ENCODE measurements at regions not wholly inside any gene's neighbourhood (a gene's known extent, or its start where the extent isn't known, plus 50 kb on each side); places are given as distances from the start of the nearest gene placed in this dataset.

GRCh38 chrX:150099316-150099715 lies 161.0 kb upstream of the EOLA2 start:
- H3K27me3 ChIP-seq (ENCODE audit: control insufficient read depth in 2 of 2, insufficient read depth in 2 of 2, low read length in 2 of 2), result no peaks in the 10 kb centered on the region
- POLR2A ChIA-PET, result no interaction called here
- TF ChIP-seq DMBX1 (CRISPR knock-in tag; IDR thresholded peaks at IDR 0.05; ENCODE audit: borderline replicate concordance) (no peak), MCM3 (IDR thresholded peaks at IDR 0.05) (no peak), ZBTB33 (CRISPR knock-in tag; IDR thresholded peaks at IDR 0.05) (no peak), ATF7 (IDR thresholded peaks at IDR 0.05) (no peak), NCOR1 (IDR thresholded peaks at IDR 0.05) (no peak), CCAR2 (IDR thresholded peaks at IDR 0.05; ENCODE audit: low read depth, low read length) (no peak), ILK (tag; IDR thresholded peaks at IDR 0.05; ENCODE audit: borderline replicate concordance, low read depth) (no peak), ZNF717 (CRISPR knock-in tag; IDR thresholded peaks at IDR 0.05) (no peak), TSC22D4 (tag; IDR thresholded peaks at IDR 0.05) (no peak), ZNF785 (CRISPR knock-in tag; IDR thresholded peaks at IDR 0.05) (no peak), CHD2 (IDR thresholded peaks at IDR 0.05; ENCODE audit: low read depth, low read length) (no peak), PREB (CRISPR knock-in tag; IDR thresholded peaks at IDR 0.05) (no peak), HNRNPH1 (optimal IDR thresholded peaks at IDR 0.05; ENCODE audit: low read depth, low read length) (no peak), RAD51 (IDR thresholded peaks at IDR 0.05; ENCODE audit: borderline replicate concordance, low read depth) (no peak), USF1 (CRISPR knock-in tag; IDR thresholded peaks at IDR 0.05) (no peak), EWSR1 (IDR thresholded peaks at IDR 0.05; ENCODE audit: borderline replicate concordance, low read depth, partially characterized antibody) (no peak), NFIC (IDR thresholded peaks at IDR 0.05) (no peak)
- H3K79me2 ChIP-seq (ENCODE audit: control insufficient read depth, insufficient read depth, low read length), result no peaks in the 10 kb centered on the region
- FAIRE-seq, result no peak
- H3K4me2 ChIP-seq (ENCODE audit: insufficient read depth, low read length), result no peak overlapping the region
- no peaks in the 10 kb centered on the region for H3K4me1 ChIP-seq (replicated peaks in 1 of 2; ENCODE audit: control insufficient read depth in 2 of 2, insufficient read depth in 2 of 2, low read length in 2 of 2)
- in situ Hi-C loops (cut with MboI) (no loop called here), intact Hi-C loops (cut with micrococcal nuclease) (no loop called here)
- DNase-seq (ENCODE audit: extremely low read depth in 1 of 4, low spot score in 3 of 4), result no peak
- no peak overlapping the region for H2AFZ ChIP-seq (ENCODE audit: low read depth, low read length)
- no peak overlapping the region for H3K4me3 ChIP-seq
- 0% methylated on average over 2 of the region's 2 CpGs for WGBS (ENCODE audit: insufficient coverage, low coverage, missing lambda C conversion rate)
- H3K9me1 ChIP-seq (ENCODE audit: control insufficient read depth, insufficient read depth, low read length), result no peaks in the 10 kb centered on the region
- no peaks in the 10 kb centered on the region for H4K20me1 ChIP-seq (replicated peaks; ENCODE audit: control insufficient read depth, insufficient read depth, low read length)
- H3K9me3 ChIP-seq (replicated peaks; ENCODE audit: control insufficient read depth, insufficient read depth, low read depth, low read length), result no peaks in the 10 kb centered on the region
- no peak overlapping the region for H3K27ac ChIP-seq (ENCODE audit: extremely low read depth, low read depth, low read length)
- H3K36me3 ChIP-seq (ENCODE audit: control insufficient read depth, insufficient read depth, low read length), result no peaks in the 10 kb centered on the region
- CTCF ChIA-PET (ENCODE audit: low intra/inter-chr PET ratio), result no interaction called here
- BruUV-seq (replicated peaks), result no TSS peak
- ATAC-seq, result no peak
- no peak overlapping the region for H3K9ac ChIP-seq (ENCODE audit: insufficient read depth in 1 of 2, low read depth in 2 of 2, low read length in 2 of 2)

All from K562 (cell line).